CD14-positive monocyte (primary cell): ENCODE measurements at regions not wholly inside any gene's neighbourhood (a gene's known extent, or its start where the extent isn't known, plus 50 kb on each side); places are given as distances from the start of the nearest gene placed in this dataset.

Source experiments
- DNase-seq, 3 donors: peaks; one replicate each; pipeline ENCODE4 v3.0.0-alpha.2; 2011 to 2022
- H2AFZ ChIP-seq: 2 replicates; pipeline ENCODE4 v1.6.0; 2012; ENCODE audit warnings: mild to moderate bottlenecking, low read depth, low read length, inconsistent platforms; ENCODE audit not compliant: insufficient read depth, poor library complexity, severe bottlenecking
- H3K27ac ChIP-seq, 2 donors: 1 replicate in 1 of 2; 2 replicates in 1 of 2; pipeline ENCODE4 v1.5.1; 2012 to 2013; ENCODE audit warnings: low read length in 2 of 2, control low read depth in 1 of 2, inconsistent platforms in 1 of 2, low read depth in 1 of 2, mild to moderate bottlenecking in 1 of 2
- H3K27me3 ChIP-seq, 2 donors: one replicate each; pipeline versions ENCODE4 v1.6.0 to v1.6.1; 2011 to 2013; ENCODE audit warnings: low read length in 2 of 2; ENCODE audit not compliant: control insufficient read depth in 2 of 2, insufficient read depth in 2 of 2
- H3K36me3 ChIP-seq, 2 donors: replicated peaks in 1 of 2; 1 replicate in 1 of 2; 2 replicates in 1 of 2; pipeline versions ENCODE4 v1.5.1 to v1.6.1; 2012 to 2013; ENCODE audit warnings: low read length in 2 of 2, control low read depth in 1 of 2, inconsistent platforms in 1 of 2, mild to moderate bottlenecking in 1 of 2; ENCODE audit not compliant: insufficient read depth in 2 of 2, control insufficient read depth in 1 of 2
- H3K4me1 ChIP-seq, 2 donors: 1 replicate in 1 of 2; 2 replicates in 1 of 2; pipeline versions ENCODE4 v1.5.1 to v1.6.1; 2012 to 2013; ENCODE audit warnings: low read length in 2 of 2, control low read depth in 1 of 2, inconsistent platforms in 1 of 2, mild to moderate bottlenecking in 1 of 2, moderate library complexity in 1 of 2; ENCODE audit not compliant: insufficient read depth in 2 of 2, control insufficient read depth in 1 of 2
- H3K4me2 ChIP-seq: replicated peaks from 2 replicates; pipeline ENCODE3; 2012; ENCODE audit warnings: low read length, moderate library complexity, mild to moderate bottlenecking; ENCODE audit not compliant: poor library complexity, severe bottlenecking; ENCODE audit errors: extremely low read depth
- H3K4me3 ChIP-seq, 3 experiments: fragments of 200-600 bp in 1 of 3; sonication (generic) in 1 of 3; replicated peaks in 1 of 3; 1 replicate in 2 of 3; 2 replicates in 1 of 3; pipeline ENCODE4 v1.5.1; 2011 to 2013; ENCODE audit warnings: low read length in 3 of 3, mild to moderate bottlenecking in 3 of 3, control low read depth in 2 of 3, low read depth in 2 of 3, inconsistent platforms in 1 of 3, moderate library complexity in 1 of 3
- H3K79me2 ChIP-seq: 2 replicates; pipeline ENCODE4 v1.6.0; 2012; ENCODE audit warnings: mild to moderate bottlenecking, control low read depth, inconsistent platforms, low read length, moderate library complexity; ENCODE audit not compliant: insufficient read depth
- H3K9ac ChIP-seq: 2 replicates; pipeline ENCODE4 v1.6.0; 2017; ENCODE audit warnings: low read length, mild to moderate bottlenecking; ENCODE audit not compliant: insufficient read depth, poor library complexity, severe bottlenecking
- H3K9me3 ChIP-seq, 2 donors: replicated peaks in 1 of 2; 1 replicate in 1 of 2; 2 replicates in 1 of 2; pipeline versions ENCODE4 v1.5.1 to v1.6.1; 2012 to 2013; ENCODE audit warnings: low read length in 2 of 2, control low read depth in 1 of 2; ENCODE audit not compliant: control insufficient read depth in 1 of 2, insufficient read depth in 1 of 2
- H4K20me1 ChIP-seq: 2 replicates; pipeline ENCODE4 v1.6.0; 2012; ENCODE audit warnings: mild to moderate bottlenecking, low read length, control low read depth, moderate library complexity; ENCODE audit not compliant: insufficient read depth
- H3K27ac Mint-ChIP-seq, 7 donors: one replicate each; pipeline ENCODE4 v1.8.0; 2020; ENCODE audit warnings: mild to moderate bottlenecking in 7 of 7, mixed read lengths in 7 of 7, moderate library complexity in 6 of 7, inconsistent platforms in 2 of 7
- H3K27me3 Mint-ChIP-seq, 3 donors: one replicate each; pipeline ENCODE4 v1.8.0; 2021 to 2022; ENCODE audit warnings: low read depth in 3 of 3, mild to moderate bottlenecking in 3 of 3, mixed read lengths in 3 of 3, moderate library complexity in 3 of 3, inconsistent platforms in 1 of 3
- H3K36me3 Mint-ChIP-seq, 2 donors: one replicate each; pipeline ENCODE4 v1.8.0; 2020; ENCODE audit warnings: mixed read lengths in 2 of 2, inconsistent platforms in 1 of 2, mild to moderate bottlenecking in 1 of 2
- H3K4me1 Mint-ChIP-seq: one replicate; pipeline ENCODE4 v1.8.0; 2020; ENCODE audit warnings: mild to moderate bottlenecking, mixed read lengths
- H3K4me3 Mint-ChIP-seq, 2 donors: one replicate each; pipeline ENCODE4 v1.8.0; 2020; ENCODE audit warnings: mild to moderate bottlenecking in 2 of 2, mixed read lengths in 2 of 2, moderate library complexity in 1 of 2
- H3K9me3 Mint-ChIP-seq, 7 donors: one replicate each; pipeline ENCODE4 v1.8.0; 2020 to 2022; ENCODE audit warnings: mixed read lengths in 7 of 7, mild to moderate bottlenecking in 6 of 7, moderate library complexity in 6 of 7, inconsistent platforms in 2 of 7
- WGBS: methylation state at CpG from one replicate; pipeline ENCODE4 v1.1.5; 2013; ENCODE audit warnings: missing lambda C conversion rate; ENCODE audit not compliant: insufficient coverage; 5-methylcytosine and 5-hydroxymethylcytosine counted together
- intact Hi-C, 2 donors: fragments of 100-400 bp; cut with micrococcal nuclease; formaldehyde crosslinking; loops; one replicate each; pipeline versions ENCODE4 v1.15.0 to v1.15.1; 2023
- TF ChIP-seq, protein P1 (sequence below): fragments of 200-600 bp; IDR thresholded peaks from one replicate; pipeline ENCODE4 v1.8.0; 2022; ENCODE audit warnings: antibody characterized with exemption, mild to moderate bottlenecking

DNA sequence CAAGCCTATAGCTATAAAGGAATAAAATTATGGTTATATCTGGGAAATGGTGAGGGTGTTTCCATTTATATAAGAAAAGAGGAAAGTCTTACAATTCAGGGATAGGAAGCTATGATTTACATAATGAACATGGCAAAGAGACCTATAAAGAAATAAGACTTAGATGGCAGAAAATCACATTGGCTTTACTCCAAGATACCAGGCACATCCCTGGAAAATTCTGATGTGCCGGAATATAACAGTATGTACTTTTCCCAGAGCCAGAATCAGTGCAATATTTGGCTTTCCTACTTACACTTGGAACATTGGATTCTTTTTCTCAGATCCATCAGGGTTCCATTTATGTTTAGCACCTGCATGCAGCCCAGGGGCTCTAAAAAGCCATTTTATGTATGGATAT, 357.8 kb downstream of the CETN3 start:
- Histone ChIP-seq H3K9ac (no peak overlapping the region), H3K4me3 (no peak overlapping the region), H3K27me3 (no peaks in the 10 kb centered on the region), H3K36me3 (no peaks in the 10 kb centered on the region), H3K27ac (no peak overlapping the region), H4K20me1 (no peaks in the 10 kb centered on the region), H3K4me2 (no peak overlapping the region), H3K4me1 (no peaks in the 10 kb centered on the region), H3K9me3 (no peaks in the 10 kb centered on the region), H2AFZ (no peak overlapping the region), H3K79me2 (no peaks in the 10 kb centered on the region)
- no peaks in the 10 kb centered on the region for H3K4me1 Mint-ChIP-seq
- WGBS = 100% methylated on average over 1 of the region's 1 CpG
- H3K27ac Mint-ChIP-seq = no peak overlapping the region
- no peak overlapping the region for H3K4me3 Mint-ChIP-seq
- peaks cover 0 to 2% (median 1%) of the 10 kb centered on the region in 3 donors for H3K27me3 Mint-ChIP-seq
- H3K9me3 Mint-ChIP-seq = peaks cover 0 to 4% (median 2%) of the 10 kb centered on the region in 7 donors
- TF ChIP-seq, protein P1, sequence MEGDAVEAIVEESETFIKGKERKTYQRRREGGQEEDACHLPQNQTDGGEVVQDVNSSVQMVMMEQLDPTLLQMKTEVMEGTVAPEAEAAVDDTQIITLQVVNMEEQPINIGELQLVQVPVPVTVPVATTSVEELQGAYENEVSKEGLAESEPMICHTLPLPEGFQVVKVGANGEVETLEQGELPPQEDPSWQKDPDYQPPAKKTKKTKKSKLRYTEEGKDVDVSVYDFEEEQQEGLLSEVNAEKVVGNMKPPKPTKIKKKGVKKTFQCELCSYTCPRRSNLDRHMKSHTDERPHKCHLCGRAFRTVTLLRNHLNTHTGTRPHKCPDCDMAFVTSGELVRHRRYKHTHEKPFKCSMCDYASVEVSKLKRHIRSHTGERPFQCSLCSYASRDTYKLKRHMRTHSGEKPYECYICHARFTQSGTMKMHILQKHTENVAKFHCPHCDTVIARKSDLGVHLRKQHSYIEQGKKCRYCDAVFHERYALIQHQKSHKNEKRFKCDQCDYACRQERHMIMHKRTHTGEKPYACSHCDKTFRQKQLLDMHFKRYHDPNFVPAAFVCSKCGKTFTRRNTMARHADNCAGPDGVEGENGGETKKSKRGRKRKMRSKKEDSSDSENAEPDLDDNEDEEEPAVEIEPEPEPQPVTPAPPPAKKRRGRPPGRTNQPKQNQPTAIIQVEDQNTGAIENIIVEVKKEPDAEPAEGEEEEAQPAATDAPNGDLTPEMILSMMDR = no peak
- intact Hi-C loops = no loop called here
- no peak for DNase-seq
- H3K36me3 Mint-ChIP-seq = no peaks in the 10 kb centered on the region

DNA sequence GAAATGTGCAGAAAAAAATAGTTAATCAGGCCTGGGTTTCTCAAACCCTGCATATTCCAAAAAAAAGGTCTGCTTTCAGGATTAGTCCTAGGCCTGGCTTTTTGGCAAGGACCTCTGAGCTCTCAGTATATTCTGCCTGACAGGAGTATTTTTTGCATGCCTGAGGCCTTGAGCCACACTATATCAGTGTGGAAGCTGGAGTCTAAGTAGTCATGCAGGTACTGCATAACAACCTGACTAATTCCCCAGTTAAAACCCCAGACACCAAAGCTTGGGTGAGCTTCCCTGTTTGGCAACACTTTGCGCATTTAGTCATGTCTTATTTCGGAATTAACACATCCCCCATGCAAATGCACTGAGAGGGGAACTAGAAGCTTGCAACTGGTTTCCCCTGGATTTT, 359.5 kb downstream of the CETN3 start:
- no peaks in the 10 kb centered on the region for H3K36me3 Mint-ChIP-seq
- no peaks in the 10 kb centered on the region for H3K4me1 ChIP-seq
- no peaks in the 10 kb centered on the region for H4K20me1 ChIP-seq
- intact Hi-C loops = no loop called here
- H3K4me3 Mint-ChIP-seq = no peak overlapping the region
- no peak overlapping the region for H3K27ac ChIP-seq
- H3K9ac ChIP-seq = no peak overlapping the region
- DNase-seq = no peak
- peaks cover 0 to 2% (median 1%) of the 10 kb centered on the region in 3 donors for H3K27me3 Mint-ChIP-seq
- H2AFZ ChIP-seq = no peak overlapping the region
- H3K4me1 Mint-ChIP-seq = no peaks in the 10 kb centered on the region
- peaks cover 6 to 9% of the 10 kb centered on the region in 2 donors for H3K9me3 ChIP-seq
- no peak overlapping the region for H3K4me2 ChIP-seq
- no peak overlapping the region for H3K4me3 ChIP-seq
- no peaks in the 10 kb centered on the region for H3K27me3 ChIP-seq
- TF ChIP-seq, protein P1 = no peak
- no peak overlapping the region for H3K27ac Mint-ChIP-seq
- no peaks in the 10 kb centered on the region for H3K36me3 ChIP-seq
- H3K79me2 ChIP-seq = no peaks in the 10 kb centered on the region
- WGBS = 83% methylated on average over 2 of the region's 2 CpGs
- H3K9me3 Mint-ChIP-seq = peaks cover 4 to 14% (median 7%) of the 10 kb centered on the region in 7 donors
